ENCODE measurements at regions not wholly inside any gene's neighbourhood (a gene's known extent, or its start where the extent isn't known, plus 50 kb on each side); places are given as distances from the start of the nearest gene placed in this dataset.

- Histone ChIP-seq H2BK12ac (ENCODE audit: insufficient read length, low read depth, low read length) (no peak overlapping the region), H3K23ac (ENCODE audit: insufficient read length, low read depth, low read length) (no peak overlapping the region), H2AK5ac (ENCODE audit: insufficient read length, low read length) (no peak overlapping the region), H3K9ac (ENCODE audit: extremely low read depth, insufficient read length, low read length) (no peak overlapping the region), H4K5ac (ENCODE audit: insufficient read length, low read depth, low read length) (no peak overlapping the region), H4K8ac (replicated peaks; ENCODE audit: insufficient read length, low read depth, low read length) (no peak overlapping the region), H4K91ac (ENCODE audit: insufficient read length, low read depth, low read length) (no peak overlapping the region), H3K14ac (ENCODE audit: insufficient read depth, low read length) (no peak overlapping the region), H3K56ac (ENCODE audit: insufficient read length, low read depth, low read length) (no peak overlapping the region), H2BK5ac (ENCODE audit: insufficient read length, low read length) (no peak overlapping the region), H3K18ac (ENCODE audit: insufficient read length, low read depth, low read length) (no peak overlapping the region), H3K23me2 (ENCODE audit: insufficient read length, low read depth, low read length, poor library complexity, severe bottlenecking) (no peaks in the 10 kb centered on the region), H4K20me1 (ENCODE audit: control insufficient read depth, insufficient read depth, insufficient read length) (no peaks in the 10 kb centered on the region), H2AFZ (ENCODE audit: low read length) (no peak overlapping the region), H3K27ac (ENCODE audit: insufficient read length, low read depth, low read length) (no peak overlapping the region), H3K4me2 (ENCODE audit: insufficient read depth, insufficient read length, low read length) (no peak overlapping the region), H3K27me3 (ENCODE audit: insufficient read depth, low read length) (no peaks in the 10 kb centered on the region), H3K4me1 (ENCODE audit: insufficient read depth, low read length) (no peaks in the 10 kb centered on the region), H3K9me3 (ENCODE audit: control insufficient read depth, low read depth, low read length) (no peaks in the 10 kb centered on the region), H3K79me2 (ENCODE audit: insufficient read depth, low read length) (no peaks in the 10 kb centered on the region), H2BK120ac (ENCODE audit: low read depth, low read length, poor library complexity, severe bottlenecking) (no peak overlapping the region), H3K4ac (ENCODE audit: low read depth, low read length) (no peak overlapping the region), H2BK15ac (ENCODE audit: low read depth, low read length) (no peak overlapping the region), H3T11ph (ENCODE audit: low read length) (no peak overlapping the region), H3K79me1 (ENCODE audit: insufficient read depth, low read depth, low read length, poor library complexity, severe bottlenecking) (no peaks in the 10 kb centered on the region), H2BK20ac (ENCODE audit: low read depth, low read length, poor library complexity, severe bottlenecking) (no peak overlapping the region)
- H3K36me3 Mint-ChIP-seq (ENCODE audit: insufficient read depth in 1 of 3, low read depth in 3 of 3): no peaks in the 10 kb centered on the region
- WGBS (ENCODE audit: extremely low coverage, insufficient read length, low lambda C conversion rate): no CpG with 5 or more reads among the region's 5 CpGs
- no peak for TF ChIP-seq CTCF (conservative IDR thresholded peaks at IDR 0.05)
- no peak for DNase-seq
- H3K27ac Mint-ChIP-seq: no peak overlapping the region
- H3K9me3 Mint-ChIP-seq: peaks cover 0 to 3% of the 10 kb centered on the region in 2 experiments; a peak in 1 of 5 replicates
- no peak overlapping the region for H3K4me3 Mint-ChIP-seq
- H3K4me1 Mint-ChIP-seq: no peaks in the 10 kb centered on the region
- no peaks in the 10 kb centered on the region for H3K27me3 Mint-ChIP-seq (ENCODE audit: low read depth)
These were observed 229.5 kb upstream of the PAPPA start for GRCh38 chr9:115923903-115924668.
